Panc1 (cell line): ENCODE measurements at regions not wholly inside any gene's neighbourhood (a gene's known extent, or its start where the extent isn't known, plus 50 kb on each side); places are given as distances from the start of the nearest gene placed in this dataset.

Experiments used
- POLR2AphosphoS5 ChIP-seq: IDR thresholded peaks from 2 replicates; pipeline ENCODE4 v1.6.1; 2012; ENCODE audit warnings: mild to moderate bottlenecking, low read depth, low read length, moderate library complexity
- TCF7L2 ChIP-seq: IDR thresholded peaks from 2 replicates; pipeline ENCODE4 v1.6.1; 2011; ENCODE audit warnings: mild to moderate bottlenecking, low read depth, low read length, inconsistent platforms
- TF ChIP-seq, protein P1 (sequence below): fragments of 450-650 bp; IDR thresholded peaks from 2 replicates; pipeline ENCODE4 v1.5.1; 2017; ENCODE audit warnings: mild to moderate bottlenecking

DNA sequence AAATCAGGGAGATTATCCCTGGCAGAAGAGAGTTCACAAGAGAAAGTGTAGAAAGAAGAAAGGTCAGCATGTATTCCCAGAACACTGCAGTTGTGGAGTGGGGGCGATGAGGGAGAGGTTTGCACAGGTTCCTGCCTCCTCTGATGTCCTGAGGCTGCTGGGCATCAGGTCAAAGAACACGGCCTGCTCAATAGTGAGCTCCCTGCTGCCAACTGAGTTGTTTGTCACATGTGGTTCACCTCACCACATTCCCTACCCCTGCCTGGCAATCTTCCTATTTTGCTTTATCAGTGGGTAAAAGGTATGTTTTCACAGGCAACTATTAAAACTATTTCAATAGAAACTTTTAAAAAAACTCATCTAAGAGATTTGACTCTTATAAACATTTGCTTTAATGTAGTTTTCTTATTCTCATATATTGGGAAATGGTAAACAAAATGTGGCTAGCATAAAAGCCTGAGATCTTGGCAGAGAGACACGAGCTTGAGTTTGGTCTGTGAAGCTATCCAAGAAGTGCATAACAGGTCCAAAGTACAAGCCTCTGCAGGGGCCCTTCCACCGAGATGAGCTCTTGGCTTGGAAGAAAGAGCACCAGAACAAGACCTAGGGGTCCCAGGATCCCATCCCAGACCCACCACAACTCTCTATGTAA, 123.9 kb upstream of the SRD5A2 start:
- TF ChIP-seq, protein P1, sequence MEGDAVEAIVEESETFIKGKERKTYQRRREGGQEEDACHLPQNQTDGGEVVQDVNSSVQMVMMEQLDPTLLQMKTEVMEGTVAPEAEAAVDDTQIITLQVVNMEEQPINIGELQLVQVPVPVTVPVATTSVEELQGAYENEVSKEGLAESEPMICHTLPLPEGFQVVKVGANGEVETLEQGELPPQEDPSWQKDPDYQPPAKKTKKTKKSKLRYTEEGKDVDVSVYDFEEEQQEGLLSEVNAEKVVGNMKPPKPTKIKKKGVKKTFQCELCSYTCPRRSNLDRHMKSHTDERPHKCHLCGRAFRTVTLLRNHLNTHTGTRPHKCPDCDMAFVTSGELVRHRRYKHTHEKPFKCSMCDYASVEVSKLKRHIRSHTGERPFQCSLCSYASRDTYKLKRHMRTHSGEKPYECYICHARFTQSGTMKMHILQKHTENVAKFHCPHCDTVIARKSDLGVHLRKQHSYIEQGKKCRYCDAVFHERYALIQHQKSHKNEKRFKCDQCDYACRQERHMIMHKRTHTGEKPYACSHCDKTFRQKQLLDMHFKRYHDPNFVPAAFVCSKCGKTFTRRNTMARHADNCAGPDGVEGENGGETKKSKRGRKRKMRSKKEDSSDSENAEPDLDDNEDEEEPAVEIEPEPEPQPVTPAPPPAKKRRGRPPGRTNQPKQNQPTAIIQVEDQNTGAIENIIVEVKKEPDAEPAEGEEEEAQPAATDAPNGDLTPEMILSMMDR = no peak
- TF ChIP-seq TCF7L2 = no peak
- TF ChIP-seq POLR2AphosphoS5 = no peak
